ENCODE measurements at regions not wholly inside any gene's neighbourhood (a gene's known extent, or its start where the extent isn't known, plus 50 kb on each side); places are given as distances from the start of the nearest gene placed in this dataset.

DNA sequence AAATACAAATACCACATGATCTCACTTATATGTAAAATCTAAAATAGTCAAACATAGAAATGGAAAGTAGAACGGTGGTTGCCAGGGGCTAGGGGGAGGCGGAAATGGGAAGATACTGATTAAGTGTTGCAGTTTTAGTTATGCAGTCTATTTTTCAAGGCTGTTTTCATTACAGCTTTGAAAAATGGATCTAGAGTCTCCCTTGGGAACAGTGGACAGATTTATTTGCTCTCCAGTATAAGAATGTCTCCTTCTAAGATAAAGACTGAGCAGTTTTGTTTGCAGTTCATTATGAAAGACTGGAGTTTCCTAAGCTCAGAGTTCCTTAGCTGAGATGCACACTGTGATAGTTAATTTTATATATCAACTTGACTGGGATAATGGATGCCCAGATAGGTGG lies 202.5 kb downstream of the KLHL28 start:
- no peaks in the 10 kb centered on the region for H3K27me3 ChIP-seq
- H3K36me3 ChIP-seq: no peaks in the 10 kb centered on the region
- no peak overlapping the region for H3K4me3 ChIP-seq
- H3K9me3 ChIP-seq: no peaks in the 10 kb centered on the region
- DNase-seq (no peak), ATAC-seq (no peak)
- no peak overlapping the region for H3K27ac ChIP-seq
- intact Hi-C loops (cut with DNase I): no loop called here
- TF ChIP-seq, protein P1, sequence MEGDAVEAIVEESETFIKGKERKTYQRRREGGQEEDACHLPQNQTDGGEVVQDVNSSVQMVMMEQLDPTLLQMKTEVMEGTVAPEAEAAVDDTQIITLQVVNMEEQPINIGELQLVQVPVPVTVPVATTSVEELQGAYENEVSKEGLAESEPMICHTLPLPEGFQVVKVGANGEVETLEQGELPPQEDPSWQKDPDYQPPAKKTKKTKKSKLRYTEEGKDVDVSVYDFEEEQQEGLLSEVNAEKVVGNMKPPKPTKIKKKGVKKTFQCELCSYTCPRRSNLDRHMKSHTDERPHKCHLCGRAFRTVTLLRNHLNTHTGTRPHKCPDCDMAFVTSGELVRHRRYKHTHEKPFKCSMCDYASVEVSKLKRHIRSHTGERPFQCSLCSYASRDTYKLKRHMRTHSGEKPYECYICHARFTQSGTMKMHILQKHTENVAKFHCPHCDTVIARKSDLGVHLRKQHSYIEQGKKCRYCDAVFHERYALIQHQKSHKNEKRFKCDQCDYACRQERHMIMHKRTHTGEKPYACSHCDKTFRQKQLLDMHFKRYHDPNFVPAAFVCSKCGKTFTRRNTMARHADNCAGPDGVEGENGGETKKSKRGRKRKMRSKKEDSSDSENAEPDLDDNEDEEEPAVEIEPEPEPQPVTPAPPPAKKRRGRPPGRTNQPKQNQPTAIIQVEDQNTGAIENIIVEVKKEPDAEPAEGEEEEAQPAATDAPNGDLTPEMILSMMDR (IDR thresholded peaks at IDR 0.05): no peak
- H3K4me1 ChIP-seq: no peaks in the 10 kb centered on the region

DNA sequence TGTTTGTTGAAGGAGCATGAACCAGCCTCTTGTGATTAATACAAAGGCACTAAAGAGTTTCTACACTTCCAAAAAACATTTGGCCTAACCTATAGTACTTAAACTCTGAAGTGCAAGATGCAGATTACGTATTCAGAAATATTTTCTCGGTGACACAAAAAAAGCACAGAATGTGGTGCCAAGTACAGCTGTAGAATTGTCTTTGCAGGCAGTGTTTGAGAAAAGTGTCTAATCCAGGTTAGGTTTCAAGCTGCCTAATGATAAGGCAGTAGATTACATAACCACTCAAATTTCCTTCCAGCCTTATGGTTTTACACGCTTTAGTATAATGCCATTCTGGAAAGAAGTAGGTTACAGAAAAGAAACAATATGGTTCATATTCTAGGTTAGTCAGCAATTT lies 205.2 kb downstream of the KLHL28 start:
- peak in 1 of 4 donors; percentile 21 for DNase-seq
- Histone ChIP-seq H3K27me3 (no peaks in the 10 kb centered on the region), H3K36me3 (no peaks in the 10 kb centered on the region), H3K4me3 (no peak overlapping the region), H3K27ac (no peak overlapping the region), H3K9me3 (no peaks in the 10 kb centered on the region), H3K4me1 (no peaks in the 10 kb centered on the region)
- intact Hi-C loops (cut with DNase I): no loop called here
- TF ChIP-seq, protein P1 (IDR thresholded peaks at IDR 0.05): no peak
- peak; percentile 49 for ATAC-seq

DNA sequence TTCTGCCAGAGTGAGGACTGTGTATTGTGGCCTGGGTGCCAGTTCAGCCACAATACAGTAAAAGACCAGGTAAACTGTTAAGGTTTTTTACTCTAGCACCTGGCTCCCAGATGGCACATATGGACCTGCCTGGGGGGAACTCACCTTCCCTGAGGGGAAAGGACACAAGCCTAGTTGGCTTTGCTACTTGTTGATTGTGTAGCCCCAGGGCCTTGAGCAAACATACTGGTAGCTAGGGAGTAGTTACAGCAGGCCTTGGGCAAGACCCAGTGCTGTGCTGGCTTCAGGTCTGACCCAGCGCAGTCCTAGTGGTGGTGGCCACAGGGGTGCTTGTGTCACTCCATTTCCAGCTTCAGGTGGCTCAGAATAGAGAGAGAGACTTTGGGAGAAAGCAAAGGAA lies 216.4 kb downstream of the KLHL28 start:
- ATAC-seq: no peak
- H3K4me1 ChIP-seq: no peaks in the 10 kb centered on the region
- no peak for DNase-seq
- no peaks in the 10 kb centered on the region for H3K9me3 ChIP-seq
- H3K36me3 ChIP-seq: no peaks in the 10 kb centered on the region
- intact Hi-C loops (cut with DNase I): no loop called here
- TF ChIP-seq, protein P1 (IDR thresholded peaks at IDR 0.05): no peak
- no peak overlapping the region for H3K4me3 ChIP-seq
- H3K27ac ChIP-seq: no peak overlapping the region
- H3K27me3 ChIP-seq: no peaks in the 10 kb centered on the region

DNA sequence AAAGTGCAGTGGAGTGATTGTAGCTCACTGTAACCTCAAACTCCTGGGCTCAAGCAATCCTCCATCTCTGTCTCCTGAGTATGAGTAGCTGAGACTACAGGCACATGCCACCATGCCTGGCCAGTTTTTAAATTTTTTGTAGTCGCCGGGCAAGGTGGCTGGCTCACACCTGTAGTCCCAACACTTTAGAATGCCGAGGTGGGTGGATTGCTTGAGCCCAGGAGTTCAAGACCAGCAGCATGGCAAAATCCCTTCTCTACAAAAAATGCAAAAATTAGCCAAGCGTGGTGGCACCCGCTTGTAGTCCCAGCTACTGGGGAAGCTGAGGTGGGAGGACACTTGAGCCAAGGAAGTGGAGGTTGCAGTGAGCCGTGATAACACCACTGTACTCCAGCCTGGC lies 219.5 kb downstream of the KLHL28 start:
- H3K27me3 ChIP-seq: no peaks in the 10 kb centered on the region
- TF ChIP-seq, protein P1 (IDR thresholded peaks at IDR 0.05): no peak
- no peaks in the 10 kb centered on the region for H3K4me1 ChIP-seq
- H3K27ac ChIP-seq: no peak overlapping the region
- no peak overlapping the region for H3K4me3 ChIP-seq
- no peaks in the 10 kb centered on the region for H3K9me3 ChIP-seq
- ATAC-seq (no peak), DNase-seq (no peak)
- H3K36me3 ChIP-seq: no peaks in the 10 kb centered on the region
- intact Hi-C loops (cut with DNase I): no loop called here

DNA sequence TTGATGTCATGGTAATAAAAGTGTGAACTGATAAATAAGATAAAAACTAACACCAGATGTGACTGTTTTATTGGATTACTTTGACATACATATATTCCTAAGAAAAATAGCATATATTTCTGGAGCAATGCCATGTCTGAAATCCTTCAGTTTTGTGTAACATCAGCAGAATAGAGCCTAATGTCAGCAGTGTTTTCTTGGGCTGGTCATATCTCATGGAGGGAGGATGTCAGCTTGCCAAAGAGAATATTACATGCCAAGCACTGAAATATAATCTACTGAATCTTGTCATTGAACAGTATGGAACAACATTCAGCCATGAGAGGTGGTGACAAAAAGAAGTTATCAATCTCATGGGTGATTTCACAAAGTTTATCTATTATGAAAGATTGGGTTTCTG lies 220.3 kb downstream of the KLHL28 start:
- DNase-seq: no peak
- H3K36me3 ChIP-seq: no peaks in the 10 kb centered on the region
- H3K4me1 ChIP-seq: no peaks in the 10 kb centered on the region
- H3K9me3 ChIP-seq: no peaks in the 10 kb centered on the region
- ATAC-seq: no peak
- TF ChIP-seq, protein P1 (IDR thresholded peaks at IDR 0.05): no peak
- no peak overlapping the region for H3K27ac ChIP-seq
- no peak overlapping the region for H3K4me3 ChIP-seq
- no peaks in the 10 kb centered on the region for H3K27me3 ChIP-seq
- intact Hi-C loops (cut with DNase I): no loop called here
